ENCODE measurements at regions not wholly inside any gene's neighbourhood (a gene's known extent, or its start where the extent isn't known, plus 50 kb on each side); places are given as distances from the start of the nearest gene placed in this dataset.

DNA sequence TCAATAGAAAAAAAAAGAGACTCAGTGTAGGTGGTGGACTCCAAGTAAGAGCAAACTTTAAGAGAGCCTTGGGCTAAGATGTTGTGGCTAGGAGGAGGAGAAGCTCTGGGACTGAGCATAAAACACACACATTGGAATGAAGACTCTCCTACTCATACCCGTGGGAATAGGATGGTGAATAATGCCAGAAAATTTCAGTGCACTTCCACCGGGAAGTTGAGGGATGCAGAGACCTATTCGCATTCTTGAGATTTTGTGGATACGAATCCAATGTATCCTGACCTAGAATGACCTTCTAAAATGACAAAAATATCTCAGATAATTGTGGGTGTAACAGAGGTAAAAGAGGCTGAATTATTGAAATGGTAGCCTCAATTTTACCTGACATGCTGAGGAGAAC is 388.7 kb upstream of the SGO1 start:
- Histone ChIP-seq H3K36me3 (ENCODE audit: control insufficient read depth in 1 of 2, insufficient read depth in 2 of 2, low read length in 2 of 2) (no peaks in the 10 kb centered on the region), H3K79me2 (ENCODE audit: insufficient read depth, low read length) (no peaks in the 10 kb centered on the region), H3K27ac (ENCODE audit: low read depth, low read length) (no peak overlapping the region), H3K9me3 (ENCODE audit: control insufficient read depth in 1 of 2, insufficient read depth in 1 of 2, low read depth in 1 of 2, low read length in 2 of 2) (peaks cover 6 to 11% of the 10 kb centered on the region in 2 experiments; a peak in 2 of 4 replicates), H3K4me3 (replicated peaks in 1 of 2; ENCODE audit: low read depth in 1 of 2, low read length in 2 of 2) (no peak overlapping the region), H4K20me1 (ENCODE audit: insufficient read depth) (no peaks in the 10 kb centered on the region), H3K9ac (ENCODE audit: low read length) (no peak overlapping the region), H2AFZ (ENCODE audit: low read depth, low read length, poor library complexity, severe bottlenecking) (no peak overlapping the region), H3K4me1 (ENCODE audit: control insufficient read depth in 1 of 2, insufficient read depth in 2 of 2, low read length in 2 of 2) (no peaks in the 10 kb centered on the region), H3K9me2 (ENCODE audit: insufficient read depth) (no peaks in the 10 kb centered on the region), H3K4me2 (ENCODE audit: low read length) (no peak overlapping the region), H3K27me3 (ENCODE audit: insufficient read depth, low read length) (no peaks in the 10 kb centered on the region)
- no peak for DNase-seq (ENCODE audit: low read depth, low spot score)
- ChIA-PET CTCF (no interaction called here), POLR2A (no interaction called here), RAD21 (ENCODE audit: low non-redundant PET in 1 of 2, low total read pairs in 2 of 2, uncharacterized antibody in 2 of 2, unreplicated experiment in 2 of 2) (no interaction called here)
- TF ChIP-seq SP1 (IDR thresholded peaks at IDR 0.05; ENCODE audit: low read depth): no peak
- no peak for TF ChIP-seq CBX3 (IDR thresholded peaks at IDR 0.05; ENCODE audit: low read depth)
- TF ChIP-seq, protein P1, sequence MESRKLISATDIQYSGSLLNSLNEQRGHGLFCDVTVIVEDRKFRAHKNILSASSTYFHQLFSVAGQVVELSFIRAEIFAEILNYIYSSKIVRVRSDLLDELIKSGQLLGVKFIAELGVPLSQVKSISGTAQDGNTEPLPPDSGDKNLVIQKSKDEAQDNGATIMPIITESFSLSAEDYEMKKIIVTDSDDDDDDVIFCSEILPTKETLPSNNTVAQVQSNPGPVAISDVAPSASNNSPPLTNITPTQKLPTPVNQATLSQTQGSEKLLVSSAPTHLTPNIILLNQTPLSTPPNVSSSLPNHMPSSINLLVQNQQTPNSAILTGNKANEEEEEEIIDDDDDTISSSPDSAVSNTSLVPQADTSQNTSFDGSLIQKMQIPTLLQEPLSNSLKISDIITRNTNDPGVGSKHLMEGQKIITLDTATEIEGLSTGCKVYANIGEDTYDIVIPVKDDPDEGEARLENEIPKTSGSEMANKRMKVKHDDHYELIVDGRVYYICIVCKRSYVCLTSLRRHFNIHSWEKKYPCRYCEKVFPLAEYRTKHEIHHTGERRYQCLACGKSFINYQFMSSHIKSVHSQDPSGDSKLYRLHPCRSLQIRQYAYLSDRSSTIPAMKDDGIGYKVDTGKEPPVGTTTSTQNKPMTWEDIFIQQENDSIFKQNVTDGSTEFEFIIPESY (IDR thresholded peaks at IDR 0.05; ENCODE audit: extremely low read depth, insufficient replicate concordance, low read length): no peak
- TF ChIP-seq POLR2AphosphoS5 (IDR thresholded peaks at IDR 0.05; ENCODE audit: low read depth, low read length): no peak
- TF ChIP-seq RAD21 (IDR thresholded peaks at IDR 0.05; ENCODE audit: low read depth): no peak
- no peak for TF ChIP-seq TCF7L2 (IDR thresholded peaks at IDR 0.05; ENCODE audit: borderline replicate concordance, extremely low read depth, insufficient read depth, insufficient read length)
- TF ChIP-seq, protein P2, sequence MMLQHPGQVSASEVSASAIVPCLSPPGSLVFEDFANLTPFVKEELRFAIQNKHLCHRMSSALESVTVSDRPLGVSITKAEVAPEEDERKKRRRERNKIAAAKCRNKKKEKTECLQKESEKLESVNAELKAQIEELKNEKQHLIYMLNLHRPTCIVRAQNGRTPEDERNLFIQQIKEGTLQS (IDR thresholded peaks at IDR 0.05): no peak
- TF ChIP-seq ELF1 (IDR thresholded peaks at IDR 0.05; ENCODE audit: borderline replicate concordance, low read depth): no peak
- TF ChIP-seq YY1 (IDR thresholded peaks at IDR 0.05; ENCODE audit: extremely low read depth, insufficient replicate concordance, low read depth, low read length): no peak
- no peak for TF ChIP-seq SIN3A (IDR thresholded peaks at IDR 0.05; ENCODE audit: low read depth)
- no peak for TF ChIP-seq EZH2 (IDR thresholded peaks at IDR 0.05)
- TF ChIP-seq, protein P3, sequence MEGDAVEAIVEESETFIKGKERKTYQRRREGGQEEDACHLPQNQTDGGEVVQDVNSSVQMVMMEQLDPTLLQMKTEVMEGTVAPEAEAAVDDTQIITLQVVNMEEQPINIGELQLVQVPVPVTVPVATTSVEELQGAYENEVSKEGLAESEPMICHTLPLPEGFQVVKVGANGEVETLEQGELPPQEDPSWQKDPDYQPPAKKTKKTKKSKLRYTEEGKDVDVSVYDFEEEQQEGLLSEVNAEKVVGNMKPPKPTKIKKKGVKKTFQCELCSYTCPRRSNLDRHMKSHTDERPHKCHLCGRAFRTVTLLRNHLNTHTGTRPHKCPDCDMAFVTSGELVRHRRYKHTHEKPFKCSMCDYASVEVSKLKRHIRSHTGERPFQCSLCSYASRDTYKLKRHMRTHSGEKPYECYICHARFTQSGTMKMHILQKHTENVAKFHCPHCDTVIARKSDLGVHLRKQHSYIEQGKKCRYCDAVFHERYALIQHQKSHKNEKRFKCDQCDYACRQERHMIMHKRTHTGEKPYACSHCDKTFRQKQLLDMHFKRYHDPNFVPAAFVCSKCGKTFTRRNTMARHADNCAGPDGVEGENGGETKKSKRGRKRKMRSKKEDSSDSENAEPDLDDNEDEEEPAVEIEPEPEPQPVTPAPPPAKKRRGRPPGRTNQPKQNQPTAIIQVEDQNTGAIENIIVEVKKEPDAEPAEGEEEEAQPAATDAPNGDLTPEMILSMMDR (IDR thresholded peaks at IDR 0.05 in 2 of 3, conservative IDR thresholded peaks at IDR 0.05 in 1 of 3; ENCODE audit: borderline replicate concordance in 1 of 3, insufficient read depth in 1 of 3, low read depth in 2 of 3, low read length in 2 of 3): no peak
- TF ChIP-seq SRF (IDR thresholded peaks at IDR 0.05; ENCODE audit: low read depth): no peak
- TF ChIP-seq ZFX (IDR thresholded peaks at IDR 0.05): no peak
- TF ChIP-seq CEBPB (IDR thresholded peaks at IDR 0.05; ENCODE audit: low read depth): no peak
- TF ChIP-seq EZH2phosphoT487 (IDR thresholded peaks at IDR 0.05; ENCODE audit: borderline replicate concordance): no peak
- no peak for TF ChIP-seq JUND (IDR thresholded peaks at IDR 0.05)
- no TSS peak for BruUV-seq (replicated peaks)
- ATAC-seq: no peak
- intact Hi-C loops (cut with micrococcal nuclease): no loop called here

Data from HCT116 (cell line).